ENCODE measurements at regions not wholly inside any gene's neighbourhood (a gene's known extent, or its start where the extent isn't known, plus 50 kb on each side); places are given as distances from the start of the nearest gene placed in this dataset.

GRCh38 chr1:34696230-34696629 is 58.6 kb upstream of the GJB5 start:
- TF ChIP-seq POLR2AphosphoS5 (IDR thresholded peaks at IDR 0.05; ENCODE audit: low read depth) (no peak), CTCF (IDR thresholded peaks at IDR 0.05; ENCODE audit: insufficient read depth, low read length) (no peak), REST (IDR thresholded peaks at IDR 0.05; ENCODE audit: insufficient replicate concordance, low read depth) (no peak), GABPA (IDR thresholded peaks at IDR 0.05; ENCODE audit: low read depth) (no peak)

Data from HL-60 (cell line).